Loucy (cell line): ENCODE measurements at regions not wholly inside any gene's neighbourhood (a gene's known extent, or its start where the extent isn't known, plus 50 kb on each side); places are given as distances from the start of the nearest gene placed in this dataset.

Experiments used
- H2AFZ ChIP-seq: fragments of 200-600 bp; sonication (generic); 2 replicates; pipeline ENCODE4 v1.6.0; 2016; ENCODE audit warnings: antibody characterized with exemption, mild to moderate bottlenecking, low read length, moderate library complexity
- H3F3A ChIP-seq: fragments of 200-600 bp; 2 replicates; pipeline ENCODE4 v1.6.0; 2016; ENCODE audit warnings: antibody characterized with exemption, low read depth, mild to moderate bottlenecking
- H3K27me3 ChIP-seq: fragments of 200-600 bp; sonication (generic); 2 replicates; pipeline ENCODE4 v1.6.1; 2014; ENCODE audit warnings: low read length, mild to moderate bottlenecking; ENCODE audit not compliant: insufficient read depth, poor library complexity, severe bottlenecking
- H3K36me3 ChIP-seq: fragments of 200-600 bp; sonication (generic); 2 replicates; pipeline ENCODE4 v1.6.1; 2016; ENCODE audit warnings: low read length; ENCODE audit not compliant: insufficient read depth
- H3K4me1 ChIP-seq: fragments of 200-600 bp; sonication (generic); 2 replicates; pipeline ENCODE4 v1.5.1; 2014; ENCODE audit warnings: low read length, mild to moderate bottlenecking; ENCODE audit not compliant: insufficient read depth, poor library complexity, severe bottlenecking
- H3K4me2 ChIP-seq: fragments of 200-600 bp; sonication (generic); 2 replicates; pipeline ENCODE4 v1.6.0; 2014; ENCODE audit warnings: antibody characterized with exemption, low read length, low read depth, mild to moderate bottlenecking; ENCODE audit not compliant: poor library complexity, severe bottlenecking
- H3K4me3 ChIP-seq: fragments of 200-600 bp; sonication (generic); 2 replicates; pipeline ENCODE4 v1.5.1; 2014; ENCODE audit warnings: low read length, mild to moderate bottlenecking, mixed read lengths; ENCODE audit not compliant: poor library complexity, severe bottlenecking
- H3K79me2 ChIP-seq: fragments of 200-600 bp; sonication (generic); 2 replicates; pipeline ENCODE4 v1.6.1; 2014; ENCODE audit warnings: low read length; ENCODE audit not compliant: insufficient read depth
- H3K9ac ChIP-seq: fragments of 200-600 bp; sonication (generic); 2 replicates; pipeline ENCODE4 v1.6.0; 2014; ENCODE audit warnings: mild to moderate bottlenecking, low read depth, low read length, moderate library complexity; ENCODE audit not compliant: poor library complexity, severe bottlenecking
- H3K9me2 ChIP-seq: fragments of 200-600 bp; sonication (generic); replicated peaks from 2 replicates; pipeline ENCODE4 v1.6.1; 2016; ENCODE audit warnings: low read depth, low read length, mixed read lengths
- H3K9me3 ChIP-seq: fragments of 200-600 bp; sonication (generic); 2 replicates; pipeline ENCODE4 v1.6.1; 2014; ENCODE audit warnings: mild to moderate bottlenecking, antibody characterized with exemption, low read length, low read depth; ENCODE audit not compliant: insufficient read depth
- H4K20me1 ChIP-seq: fragments of 200-600 bp; sonication (generic); 2 replicates; pipeline ENCODE4 v1.6.0; 2014; ENCODE audit warnings: antibody characterized with exemption, low read length, mild to moderate bottlenecking; ENCODE audit not compliant: insufficient read depth, poor library complexity, severe bottlenecking
- EZH2phosphoT487 ChIP-seq: fragments of 200-600 bp; IDR thresholded peaks from 2 replicates; pipeline ENCODE4 v1.6.1; 2018; ENCODE audit warnings: antibody characterized with exemption, mild to moderate bottlenecking, moderate library complexity, borderline replicate concordance
- TF ChIP-seq, protein P1 (sequence below): fragments of 200-600 bp; sonication (generic); conservative IDR thresholded peaks from 2 replicates; pipeline ENCODE4 v1.5.1; 2014; ENCODE audit warnings: mild to moderate bottlenecking, antibody characterized with exemption, low read length

DNA sequence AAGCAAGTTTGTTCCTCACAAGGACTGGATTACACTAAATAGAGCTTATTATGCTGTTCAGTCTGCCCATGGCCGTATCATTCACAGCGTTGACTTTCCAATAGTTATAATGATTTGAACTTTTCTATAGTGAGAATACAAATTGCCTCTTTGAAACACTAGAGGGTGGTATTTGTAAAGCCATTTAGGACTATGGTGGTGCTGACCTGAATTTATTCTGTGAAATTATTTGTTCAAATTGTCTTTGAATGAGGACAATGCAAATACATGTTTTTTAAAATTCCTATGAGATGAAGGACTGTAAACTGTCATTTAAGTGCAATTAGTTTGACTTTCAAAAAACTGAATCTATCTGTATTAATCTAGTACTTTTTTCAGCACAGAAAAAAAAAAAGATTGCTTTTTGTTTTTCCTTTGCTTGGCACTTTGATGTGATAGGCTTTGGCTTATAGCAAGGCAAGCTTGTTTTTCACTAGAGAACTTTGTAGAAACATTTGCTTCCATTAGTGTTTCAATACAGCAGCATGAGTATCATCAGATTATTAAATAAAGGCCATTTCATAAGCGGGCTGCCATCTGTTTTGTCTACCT, 122.7 kb upstream of the TMEM229A start:
- H3F3A ChIP-seq = no peaks in the 10 kb centered on the region
- no peaks in the 10 kb centered on the region for H3K36me3 ChIP-seq
- H3K4me3 ChIP-seq = no peak overlapping the region
- H3K9ac ChIP-seq = no peak overlapping the region
- no peak overlapping the region for H2AFZ ChIP-seq
- H3K79me2 ChIP-seq = no peaks in the 10 kb centered on the region
- H3K4me1 ChIP-seq = no peaks in the 10 kb centered on the region
- H3K9me2 ChIP-seq = no peaks in the 10 kb centered on the region
- no peak for TF ChIP-seq EZH2phosphoT487
- TF ChIP-seq, protein P1, sequence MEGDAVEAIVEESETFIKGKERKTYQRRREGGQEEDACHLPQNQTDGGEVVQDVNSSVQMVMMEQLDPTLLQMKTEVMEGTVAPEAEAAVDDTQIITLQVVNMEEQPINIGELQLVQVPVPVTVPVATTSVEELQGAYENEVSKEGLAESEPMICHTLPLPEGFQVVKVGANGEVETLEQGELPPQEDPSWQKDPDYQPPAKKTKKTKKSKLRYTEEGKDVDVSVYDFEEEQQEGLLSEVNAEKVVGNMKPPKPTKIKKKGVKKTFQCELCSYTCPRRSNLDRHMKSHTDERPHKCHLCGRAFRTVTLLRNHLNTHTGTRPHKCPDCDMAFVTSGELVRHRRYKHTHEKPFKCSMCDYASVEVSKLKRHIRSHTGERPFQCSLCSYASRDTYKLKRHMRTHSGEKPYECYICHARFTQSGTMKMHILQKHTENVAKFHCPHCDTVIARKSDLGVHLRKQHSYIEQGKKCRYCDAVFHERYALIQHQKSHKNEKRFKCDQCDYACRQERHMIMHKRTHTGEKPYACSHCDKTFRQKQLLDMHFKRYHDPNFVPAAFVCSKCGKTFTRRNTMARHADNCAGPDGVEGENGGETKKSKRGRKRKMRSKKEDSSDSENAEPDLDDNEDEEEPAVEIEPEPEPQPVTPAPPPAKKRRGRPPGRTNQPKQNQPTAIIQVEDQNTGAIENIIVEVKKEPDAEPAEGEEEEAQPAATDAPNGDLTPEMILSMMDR = peak; percentile 63
- no peaks in the 10 kb centered on the region for H3K27me3 ChIP-seq
- H4K20me1 ChIP-seq = no peaks in the 10 kb centered on the region
- no peaks in the 10 kb centered on the region for H3K9me3 ChIP-seq
- H3K4me2 ChIP-seq = no peak overlapping the region

GRCh38 chr7:124152859-124153692, 120.2 kb upstream of the TMEM229A start:
- Histone ChIP-seq H4K20me1 (no peaks in the 10 kb centered on the region), H3K36me3 (no peaks in the 10 kb centered on the region), H3K79me2 (no peaks in the 10 kb centered on the region), H3K4me3 (no peak overlapping the region), H3K9me2 (no peaks in the 10 kb centered on the region), H3K9me3 (no peaks in the 10 kb centered on the region), H2AFZ (no peak overlapping the region), H3K4me2 (no peak overlapping the region), H3K9ac (no peak overlapping the region), H3F3A (no peaks in the 10 kb centered on the region), H3K4me1 (no peaks in the 10 kb centered on the region), H3K27me3 (no peaks in the 10 kb centered on the region)
- TF ChIP-seq EZH2phosphoT487 = no peak
- TF ChIP-seq, protein P1 = peak; percentile 62

DNA sequence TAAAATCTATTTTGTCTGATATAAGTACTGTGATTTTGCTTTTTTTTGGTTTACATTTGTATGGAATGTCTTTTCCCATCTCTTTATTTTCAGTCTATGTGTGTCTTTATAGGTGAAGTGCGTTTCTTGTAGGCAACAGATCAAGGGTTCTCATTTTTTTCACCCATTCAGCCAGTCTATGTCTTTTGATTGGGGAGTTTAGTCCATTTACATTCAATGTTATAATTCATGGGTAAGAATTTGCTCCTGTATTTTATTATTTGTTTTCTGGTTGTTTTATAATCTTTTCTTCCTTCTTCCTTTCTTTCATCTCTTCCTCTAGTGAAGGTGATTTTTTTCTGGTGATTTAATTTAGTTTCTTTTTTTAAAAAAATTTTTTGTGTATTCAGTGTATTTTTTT, 104.8 kb upstream of the TMEM229A start:
- Histone ChIP-seq H3K9ac (no peak overlapping the region), H3F3A (no peaks in the 10 kb centered on the region), H3K79me2 (no peaks in the 10 kb centered on the region), H3K4me2 (no peak overlapping the region), H4K20me1 (no peaks in the 10 kb centered on the region), H3K27me3 (no peaks in the 10 kb centered on the region), H3K9me2 (no peaks in the 10 kb centered on the region), H3K9me3 (no peaks in the 10 kb centered on the region), H3K36me3 (no peaks in the 10 kb centered on the region), H3K4me3 (no peak overlapping the region), H2AFZ (no peak overlapping the region), H3K4me1 (no peaks in the 10 kb centered on the region)
- no peak for TF ChIP-seq EZH2phosphoT487
- TF ChIP-seq, protein P1 = no peak
